PFSK-1 (cell line): ENCODE measurements at regions not wholly inside any gene's neighbourhood (a gene's known extent, or its start where the extent isn't known, plus 50 kb on each side); places are given as distances from the start of the nearest gene placed in this dataset.

Experiments
- FOXP2 ChIP-seq: optimal IDR thresholded peaks from 2 replicates; pipeline ENCODE3; 2011; ENCODE audit warnings: borderline replicate concordance, control low read depth, inconsistent platforms; ENCODE audit not compliant: insufficient read depth; ENCODE audit errors: extremely low read length, extremely low read depth
- POLR2AphosphoS5 ChIP-seq: IDR thresholded peaks from 2 replicates; pipeline ENCODE4 v1.6.1; 2012; ENCODE audit warnings: low read depth, mild to moderate bottlenecking, control low read depth, low read length, moderate library complexity
- SIN3A ChIP-seq: IDR thresholded peaks from 2 replicates; pipeline ENCODE4 v1.6.1; 2012; ENCODE audit warnings: mild to moderate bottlenecking, low read length, moderate library complexity, borderline replicate concordance; ENCODE audit not compliant: insufficient read depth
- TAF1 ChIP-seq: IDR thresholded peaks from 2 replicates; pipeline ENCODE4 v1.6.1; 2012; ENCODE audit warnings: low read length, control low read depth, borderline replicate concordance; ENCODE audit not compliant: insufficient read depth
- TF ChIP-seq, protein P1 (sequence below), 2 experiments: IDR thresholded peaks; 2 replicates each; pipeline versions ENCODE4 v1.6.1 to v1.8.0; 2011 to 2012; ENCODE audit warnings: low read depth in 2 of 2, low read length in 2 of 2, control low read depth in 1 of 2, inconsistent platforms in 1 of 2, mild to moderate bottlenecking in 1 of 2, moderate library complexity in 1 of 2; ENCODE audit not compliant: insufficient read depth in 1 of 2

DNA sequence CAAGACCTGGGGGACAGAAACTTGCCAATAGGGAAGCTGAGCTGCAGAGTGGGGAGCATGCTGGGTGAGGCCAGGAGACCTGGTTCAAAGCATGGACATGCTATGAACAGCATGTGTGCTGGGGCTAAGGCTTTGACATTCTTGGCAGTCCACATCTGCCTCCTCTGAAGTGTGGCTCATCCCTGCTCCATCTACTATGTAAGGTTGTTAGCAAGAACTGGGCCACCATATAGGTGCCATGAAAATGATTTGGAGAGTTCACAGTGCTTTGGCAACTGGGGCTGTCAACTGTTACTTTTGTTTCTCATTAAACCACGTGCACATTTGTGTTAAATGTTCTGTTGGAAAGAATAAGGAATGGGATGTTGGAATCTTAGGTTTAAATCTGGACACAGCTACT, 311.1 kb downstream of the CDC5L start:
- no peak for TF ChIP-seq POLR2AphosphoS5
- TF ChIP-seq, protein P1, sequence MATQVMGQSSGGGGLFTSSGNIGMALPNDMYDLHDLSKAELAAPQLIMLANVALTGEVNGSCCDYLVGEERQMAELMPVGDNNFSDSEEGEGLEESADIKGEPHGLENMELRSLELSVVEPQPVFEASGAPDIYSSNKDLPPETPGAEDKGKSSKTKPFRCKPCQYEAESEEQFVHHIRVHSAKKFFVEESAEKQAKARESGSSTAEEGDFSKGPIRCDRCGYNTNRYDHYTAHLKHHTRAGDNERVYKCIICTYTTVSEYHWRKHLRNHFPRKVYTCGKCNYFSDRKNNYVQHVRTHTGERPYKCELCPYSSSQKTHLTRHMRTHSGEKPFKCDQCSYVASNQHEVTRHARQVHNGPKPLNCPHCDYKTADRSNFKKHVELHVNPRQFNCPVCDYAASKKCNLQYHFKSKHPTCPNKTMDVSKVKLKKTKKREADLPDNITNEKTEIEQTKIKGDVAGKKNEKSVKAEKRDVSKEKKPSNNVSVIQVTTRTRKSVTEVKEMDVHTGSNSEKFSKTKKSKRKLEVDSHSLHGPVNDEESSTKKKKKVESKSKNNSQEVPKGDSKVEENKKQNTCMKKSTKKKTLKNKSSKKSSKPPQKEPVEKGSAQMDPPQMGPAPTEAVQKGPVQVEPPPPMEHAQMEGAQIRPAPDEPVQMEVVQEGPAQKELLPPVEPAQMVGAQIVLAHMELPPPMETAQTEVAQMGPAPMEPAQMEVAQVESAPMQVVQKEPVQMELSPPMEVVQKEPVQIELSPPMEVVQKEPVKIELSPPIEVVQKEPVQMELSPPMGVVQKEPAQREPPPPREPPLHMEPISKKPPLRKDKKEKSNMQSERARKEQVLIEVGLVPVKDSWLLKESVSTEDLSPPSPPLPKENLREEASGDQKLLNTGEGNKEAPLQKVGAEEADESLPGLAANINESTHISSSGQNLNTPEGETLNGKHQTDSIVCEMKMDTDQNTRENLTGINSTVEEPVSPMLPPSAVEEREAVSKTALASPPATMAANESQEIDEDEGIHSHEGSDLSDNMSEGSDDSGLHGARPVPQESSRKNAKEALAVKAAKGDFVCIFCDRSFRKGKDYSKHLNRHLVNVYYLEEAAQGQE (IDR thresholded peaks at IDR 0.05; ENCODE audit: insufficient read depth in 1 of 2, low read depth in 2 of 2, low read length in 2 of 2) = no peak
- TF ChIP-seq SIN3A = no peak
- no peak for TF ChIP-seq TAF1
- TF ChIP-seq FOXP2 = no peak
